Psoas muscle (tissue), 7 donors: ENCODE measurements at regions not wholly inside any gene's neighbourhood (a gene's known extent, or its start where the extent isn't known, plus 50 kb on each side); places are given as distances from the start of the nearest gene placed in this dataset.

ENCODE experiments used
- ATAC-seq, 4 donors: fragments of 200-7000 bp; cut with Tn5 transposase; one replicate each; pipeline ENCODE4 v1.9.1; 2020; ENCODE audit warnings: moderate library complexity in 3 of 4, mild to moderate bottlenecking in 2 of 4
- DNase-seq, 2 donors: peaks; one replicate each; pipeline ENCODE4 v3.0.0-alpha.2; 2020
- H3K27ac ChIP-seq: fragments of 200-600 bp; one replicate; pipeline ENCODE4 v1.8.0; 2022
- H3K27me3 ChIP-seq, 3 donors: fragments of 200-600 bp in 1 of 3; one replicate each; pipeline versions ENCODE4 v1.6.1 to v1.8.0; 2013 to 2022; ENCODE audit warnings: low read length in 2 of 3, mild to moderate bottlenecking in 2 of 3, moderate library complexity in 1 of 3; ENCODE audit not compliant: insufficient read depth in 3 of 3
- H3K36me3 ChIP-seq, 2 donors: fragments of 200-600 bp in 1 of 2; one replicate each; pipeline versions ENCODE4 v1.6.1 to v1.8.0; 2013 to 2022; ENCODE audit warnings: low read depth in 1 of 2, mild to moderate bottlenecking in 1 of 2, moderate library complexity in 1 of 2; ENCODE audit not compliant: insufficient read depth in 1 of 2
- H3K4me1 ChIP-seq: fragments of 200-600 bp; one replicate; pipeline ENCODE4 v1.8.0; 2022
- H3K4me3 ChIP-seq: fragments of 200-600 bp; one replicate; pipeline ENCODE4 v1.8.0; 2022; ENCODE audit warnings: mild to moderate bottlenecking
- H3K9me3 ChIP-seq: fragments of 200-600 bp; one replicate; pipeline ENCODE4 v1.8.0; 2022
- WGBS, 3 donors: extraction: QIAGEN DNeasy Blood & Tissue Kit; methylation state at CpG; one replicate each; pipeline versions ENCODE4 v1.1.6 to v1.1.7; 2013; 5-methylcytosine and 5-hydroxymethylcytosine counted together
- intact Hi-C, 2 donors: fragments of 100-400 bp; cut with DNase I; formaldehyde crosslinking; loops; one replicate each; pipeline versions ENCODE4 v1.11.0 to v1.14.2; 2022
- TF ChIP-seq, protein P1 (sequence below): fragments of 200-600 bp; IDR thresholded peaks from one replicate; pipeline ENCODE4 v1.8.0; 2022; ENCODE audit warnings: antibody characterized with exemption
- donor health status: healthy with polysubstance abuse.
- donor health status: DM: no; HTN: no; CAD: no; lungs with moderate emphysema.
- donor health status: Bipolar disorder and iron deficiency.
- donor health status: healthy.
- donor health status: DM: yes; HTN: yes; CAD: no.
- donor health status: DM: no; HTN: no; CAD: no.
- donor health status: DM: yes; HTN: yes; CAD: no.

DNA sequence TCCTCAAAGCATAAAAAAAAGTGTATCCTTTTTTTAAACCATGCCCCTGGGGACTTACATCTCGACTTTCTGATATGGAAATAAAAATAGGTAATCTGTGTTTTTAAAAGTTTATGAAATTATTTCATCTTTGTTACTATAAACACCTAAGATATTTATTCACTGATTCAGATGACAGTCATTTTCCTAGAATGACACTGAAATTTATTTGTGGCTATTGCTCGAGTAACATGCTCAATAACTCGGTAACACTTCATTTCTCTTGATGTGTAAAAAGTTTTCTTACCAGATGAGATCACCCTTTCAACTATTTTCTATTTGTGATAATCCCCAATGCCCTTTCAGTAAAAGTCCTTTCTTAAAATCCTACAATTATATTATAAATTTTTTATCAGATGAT is 495.8 kb downstream of the TTLL7 start:
- TF ChIP-seq, protein P1, sequence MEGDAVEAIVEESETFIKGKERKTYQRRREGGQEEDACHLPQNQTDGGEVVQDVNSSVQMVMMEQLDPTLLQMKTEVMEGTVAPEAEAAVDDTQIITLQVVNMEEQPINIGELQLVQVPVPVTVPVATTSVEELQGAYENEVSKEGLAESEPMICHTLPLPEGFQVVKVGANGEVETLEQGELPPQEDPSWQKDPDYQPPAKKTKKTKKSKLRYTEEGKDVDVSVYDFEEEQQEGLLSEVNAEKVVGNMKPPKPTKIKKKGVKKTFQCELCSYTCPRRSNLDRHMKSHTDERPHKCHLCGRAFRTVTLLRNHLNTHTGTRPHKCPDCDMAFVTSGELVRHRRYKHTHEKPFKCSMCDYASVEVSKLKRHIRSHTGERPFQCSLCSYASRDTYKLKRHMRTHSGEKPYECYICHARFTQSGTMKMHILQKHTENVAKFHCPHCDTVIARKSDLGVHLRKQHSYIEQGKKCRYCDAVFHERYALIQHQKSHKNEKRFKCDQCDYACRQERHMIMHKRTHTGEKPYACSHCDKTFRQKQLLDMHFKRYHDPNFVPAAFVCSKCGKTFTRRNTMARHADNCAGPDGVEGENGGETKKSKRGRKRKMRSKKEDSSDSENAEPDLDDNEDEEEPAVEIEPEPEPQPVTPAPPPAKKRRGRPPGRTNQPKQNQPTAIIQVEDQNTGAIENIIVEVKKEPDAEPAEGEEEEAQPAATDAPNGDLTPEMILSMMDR: no peak
- intact Hi-C loops: no loop called here
- peaks cover 5% of the 10 kb centered on the region for H3K4me1 ChIP-seq
- H3K27me3 ChIP-seq: no peaks in the 10 kb centered on the region
- no peaks in the 10 kb centered on the region for H3K36me3 ChIP-seq
- no peak for DNase-seq
- WGBS, 3 donors: 66 to 76% (median 70%) methylated on average over 3 of the region's 3 CpGs
- no peak for ATAC-seq
- no peak overlapping the region for H3K4me3 ChIP-seq
- no peak overlapping the region for H3K27ac ChIP-seq
- H3K9me3 ChIP-seq: no peaks in the 10 kb centered on the region

DNA sequence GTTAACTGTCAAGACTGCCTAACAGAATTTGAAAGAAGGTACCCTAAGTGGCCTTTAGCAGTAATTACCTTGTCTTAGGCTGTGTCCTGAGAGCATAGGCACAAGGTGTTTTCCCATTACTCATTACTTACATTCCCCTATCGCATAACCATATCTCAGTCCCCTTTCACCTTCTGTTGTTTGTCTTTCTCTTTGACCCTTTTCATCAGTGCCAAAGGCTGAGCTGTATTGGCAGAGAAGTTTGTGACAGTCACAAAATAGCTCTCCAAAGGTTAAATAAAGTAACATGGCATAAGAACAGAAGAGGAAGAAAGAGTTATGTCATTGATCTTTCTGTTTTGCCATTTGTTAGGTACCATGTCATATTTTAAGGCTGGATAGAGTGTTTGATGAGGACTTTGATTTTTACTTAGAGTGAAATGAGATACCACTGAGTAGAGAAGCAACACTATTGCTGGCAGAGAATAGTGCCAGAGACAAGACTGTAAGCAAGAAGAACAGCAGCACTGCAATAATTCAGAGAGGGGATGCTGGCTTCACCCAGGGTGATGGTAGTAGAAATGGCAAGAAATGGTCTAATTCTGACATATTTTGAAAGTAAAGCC is 497.8 kb downstream of the TTLL7 start:
- 30 to 54% (median 54%) methylated on average over 1 of the region's 1 CpG for WGBS, 3 donors
- DNase-seq: no peak
- intact Hi-C loops: no loop called here

DNA sequence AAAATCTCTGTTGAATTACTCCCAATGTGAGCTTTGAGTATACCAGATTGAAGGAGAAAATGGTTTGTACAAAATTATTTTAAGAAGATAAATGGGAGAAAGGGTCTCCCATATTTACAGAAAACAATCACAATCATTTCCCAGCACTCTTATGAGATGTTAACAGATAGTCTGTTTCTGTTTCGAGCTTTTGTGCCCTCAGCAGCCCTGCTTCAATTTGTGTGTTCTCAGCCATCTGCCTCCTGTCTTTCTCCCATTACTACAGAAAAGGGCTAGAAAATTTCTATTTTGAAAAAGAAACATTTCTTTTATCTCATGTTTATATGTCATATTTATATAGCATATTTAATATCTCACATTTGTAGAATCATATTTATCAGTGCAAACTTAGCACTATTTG is 498.4 kb downstream of the TTLL7 start:
- H3K4me3 ChIP-seq: no peak overlapping the region
- DNase-seq: no peak
- no peaks in the 10 kb centered on the region for H3K27me3 ChIP-seq
- ATAC-seq: no peak
- intact Hi-C loops: no loop called here
- TF ChIP-seq, protein P1: no peak
- no peak overlapping the region for H3K27ac ChIP-seq
- H3K36me3 ChIP-seq: no peaks in the 10 kb centered on the region
- no peaks in the 10 kb centered on the region for H3K9me3 ChIP-seq
- peaks cover 5% of the 10 kb centered on the region for H3K4me1 ChIP-seq
- 86 to 100% (median 87%) methylated on average over 1 of the region's 1 CpG for WGBS, 3 donors

More for the DNA sequence above, 497.8 kb downstream of the TTLL7 start:
- Histone ChIP-seq H3K9me3 (no peaks in the 10 kb centered on the region), H3K36me3 (no peaks in the 10 kb centered on the region), H3K27ac (no peak overlapping the region), H3K4me1 (peaks cover 5% of the 10 kb centered on the region), H3K4me3 (no peak overlapping the region), H3K27me3 (no peaks in the 10 kb centered on the region)
- no peak for ATAC-seq
- TF ChIP-seq, protein P1: no peak

DNA sequence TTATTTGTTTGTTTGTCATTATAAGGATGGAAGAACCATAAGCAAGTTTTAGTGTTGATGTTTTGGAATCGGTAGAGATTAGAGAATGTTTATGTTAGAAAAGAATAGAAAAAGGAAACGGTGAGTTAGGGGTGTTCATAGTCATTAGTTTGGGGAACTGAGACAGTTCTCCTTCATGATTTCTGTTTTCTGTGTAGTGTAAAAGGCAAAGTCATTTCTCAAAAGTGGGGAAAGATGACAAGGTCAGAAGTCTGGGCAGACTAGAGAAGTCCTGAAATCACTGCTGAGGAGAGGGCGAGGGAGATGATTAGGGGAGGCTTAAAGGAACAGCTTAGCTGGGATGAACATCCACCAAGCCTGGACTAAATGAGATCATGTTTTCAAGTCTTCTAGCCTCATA is 498.9 kb downstream of the TTLL7 start:
- Histone ChIP-seq H3K9me3 (no peaks in the 10 kb centered on the region), H3K4me1 (peaks cover 5% of the 10 kb centered on the region), H3K27me3 (no peaks in the 10 kb centered on the region), H3K36me3 (no peaks in the 10 kb centered on the region), H3K27ac (no peak overlapping the region), H3K4me3 (no peak overlapping the region)
- TF ChIP-seq, protein P1: no peak
- 94 to 96% (median 95%) methylated on average over 3 of the region's 3 CpGs for WGBS, 3 donors
- ATAC-seq (no peak), DNase-seq (no peak)
- intact Hi-C loops: no loop called here

DNA sequence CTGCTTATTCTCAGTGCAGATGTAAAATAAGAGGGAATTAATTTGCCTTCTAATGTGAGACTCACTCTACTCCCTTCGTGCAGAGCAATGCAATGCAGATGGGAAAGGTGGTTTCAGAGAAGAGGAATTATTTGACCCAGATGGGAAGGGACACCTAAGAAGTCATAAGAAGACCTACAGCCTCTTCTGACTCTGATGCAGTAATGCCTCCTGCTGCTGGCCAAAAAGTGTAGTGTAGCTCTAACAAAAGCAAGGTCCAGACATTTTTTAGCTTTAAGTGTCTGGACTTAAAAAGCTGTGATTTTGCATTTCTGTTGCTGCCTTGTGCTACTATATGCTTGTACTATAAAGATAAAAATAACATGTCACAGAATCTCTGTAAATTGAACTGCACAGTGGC is 501.4 kb downstream of the TTLL7 start:
- H3K27me3 ChIP-seq: no peaks in the 10 kb centered on the region
- no peak overlapping the region for H3K4me3 ChIP-seq
- no peaks in the 10 kb centered on the region for H3K36me3 ChIP-seq
- peaks cover 3% of the 10 kb centered on the region for H3K4me1 ChIP-seq
- WGBS, 3 donors: 81 to 93% (median 82%) methylated on average over 1 of the region's 1 CpG
- DNase-seq: no peak
- H3K9me3 ChIP-seq: no peaks in the 10 kb centered on the region
- H3K27ac ChIP-seq: no peak overlapping the region
- intact Hi-C loops: no loop called here
- TF ChIP-seq, protein P1: no peak
- ATAC-seq: no peak
